ENCODE measurements at regions not wholly inside any gene's neighbourhood (a gene's known extent, or its start where the extent isn't known, plus 50 kb on each side); places are given as distances from the start of the nearest gene placed in this dataset.

- no peaks in the 10 kb centered on the region for H4K20me1 ChIP-seq (ENCODE audit: insufficient read depth)
- no peak overlapping the region for H2AFZ ChIP-seq
- in situ Hi-C loops (cut with MboI): no loop called here
- no peak overlapping the region for H3K9ac ChIP-seq
- no peak overlapping the region for H3K4me3 ChIP-seq
- H3K4me2 ChIP-seq (ENCODE audit: unreplicated experiment): no peak overlapping the region
- H3K27ac ChIP-seq: no peak overlapping the region
- DNase-seq: no peak
- no peaks in the 10 kb centered on the region for H3K27me3 ChIP-seq (replicated peaks; ENCODE audit: insufficient read depth)
- H3K9me3 ChIP-seq (ENCODE audit: low read depth): no peaks in the 10 kb centered on the region
- no peak for TF ChIP-seq EZH2phosphoT487 (IDR thresholded peaks at IDR 0.05; ENCODE audit: insufficient read depth, low read depth)
- TF ChIP-seq EZH2 (IDR thresholded peaks at IDR 0.05; ENCODE audit: insufficient read depth, poor library complexity, severe bottlenecking): no peak
- peaks cover 5% of the 10 kb centered on the region; the same call in 1 of the 2 replicates for H3K9me2 ChIP-seq (ENCODE audit: insufficient read depth)
- no peaks in the 10 kb centered on the region for H3K36me3 ChIP-seq (ENCODE audit: low read depth)
- H3F3A ChIP-seq (ENCODE audit: insufficient read depth): no peaks in the 10 kb centered on the region
- no peaks in the 10 kb centered on the region for H3K79me2 ChIP-seq (ENCODE audit: insufficient read depth)
- 0 out of 2 replicates have a peak, but pooled peaks cover 2% of the 10 kb centered on the region for H3K4me1 ChIP-seq (ENCODE audit: insufficient read depth)
- 53 to 67% methylated on average over 2 of the region's 2 CpGs for WGBS, 2 experiments (ENCODE audit: low coverage in 1 of 2, low lambda C conversion rate in 2 of 2, missing lambda C conversion rate in 2 of 2)
Measured at GRCh38 chr18:44509048-44509447, 171.6 kb upstream of the SETBP1 start.

GRCh38 chr18:44510390-44510789, 170.3 kb upstream of the SETBP1 start:
- Histone ChIP-seq H3K9me3 (ENCODE audit: low read depth) (no peaks in the 10 kb centered on the region), H3K27ac (no peak overlapping the region), H3K4me1 (ENCODE audit: insufficient read depth) (0 out of 2 replicates have a peak, but pooled peaks cover 5% of the 10 kb centered on the region), H3K79me2 (ENCODE audit: insufficient read depth) (no peaks in the 10 kb centered on the region), H3K36me3 (ENCODE audit: low read depth) (no peaks in the 10 kb centered on the region), H3K4me3 (no peak overlapping the region), H2AFZ (no peak overlapping the region), H3K27me3 (replicated peaks; ENCODE audit: insufficient read depth) (no peaks in the 10 kb centered on the region), H3F3A (ENCODE audit: insufficient read depth) (no peaks in the 10 kb centered on the region), H3K9ac (no peak overlapping the region), H3K9me2 (ENCODE audit: insufficient read depth) (peaks cover 5% of the 10 kb centered on the region; the same call in 1 of the 2 replicates), H4K20me1 (ENCODE audit: insufficient read depth) (no peaks in the 10 kb centered on the region), H3K4me2 (ENCODE audit: unreplicated experiment) (no peak overlapping the region)
- DNase-seq: no peak
- 42 to 51% methylated on average over 6 of the region's 6 CpGs for whole genome bisulfite sequencing, 2 experiments (ENCODE audit: low coverage in 1 of 2, low lambda C conversion rate in 2 of 2, missing lambda C conversion rate in 2 of 2)
- in situ Hi-C loops (cut with MboI): no loop called here
- TF ChIP-seq EZH2 (IDR thresholded peaks at IDR 0.05; ENCODE audit: insufficient read depth, poor library complexity, severe bottlenecking) (no peak), EZH2phosphoT487 (IDR thresholded peaks at IDR 0.05; ENCODE audit: insufficient read depth, low read depth) (no peak)

DNA sequence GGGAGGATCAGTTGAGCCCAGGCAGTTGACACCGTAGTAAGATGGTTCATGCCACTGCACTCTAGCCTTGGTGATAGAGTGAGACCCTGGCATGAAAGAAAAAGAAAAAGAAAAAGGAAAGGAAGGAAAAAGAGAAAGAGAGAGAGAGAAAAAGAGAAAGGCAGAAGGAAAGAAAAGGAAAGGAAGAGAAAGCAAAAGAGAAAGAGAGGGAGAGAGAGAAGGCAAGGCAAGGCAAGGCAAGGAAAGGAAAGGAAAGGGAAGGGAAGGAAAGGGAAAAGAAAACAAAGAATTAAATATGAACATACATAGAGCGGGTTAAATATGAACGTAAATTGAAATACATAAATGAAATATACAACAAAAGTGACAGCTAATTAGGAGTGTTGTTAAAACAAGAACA, 167.5 kb upstream of the SETBP1 start:
- in situ Hi-C loops (cut with MboI): no loop called here
- H3K9ac ChIP-seq: no peak overlapping the region

GRCh38 chr18:44514106-44514505, 166.6 kb upstream of the SETBP1 start:
- H3K9me2 ChIP-seq (ENCODE audit: insufficient read depth): peaks cover 5% of the 10 kb centered on the region; the same call in 1 of the 2 replicates
- no peaks in the 10 kb centered on the region for H3K36me3 ChIP-seq (ENCODE audit: low read depth)
- H2AFZ ChIP-seq: no peak overlapping the region
- DNase-seq: peak; percentile 5
- H3K4me3 ChIP-seq: no peak overlapping the region
- H3K9ac ChIP-seq: no peak overlapping the region
- in situ Hi-C loops (cut with MboI): no loop called here
- 0 out of 2 replicates have a peak, but pooled peaks cover 5% of the 10 kb centered on the region for H3K4me1 ChIP-seq (ENCODE audit: insufficient read depth)
- H3F3A ChIP-seq (ENCODE audit: insufficient read depth): no peaks in the 10 kb centered on the region
- H3K4me2 ChIP-seq (ENCODE audit: unreplicated experiment): no peak overlapping the region
- no peak overlapping the region for H3K27ac ChIP-seq
- no peaks in the 10 kb centered on the region for H3K79me2 ChIP-seq (ENCODE audit: insufficient read depth)
- no peaks in the 10 kb centered on the region for H3K27me3 ChIP-seq (replicated peaks; ENCODE audit: insufficient read depth)
- no peaks in the 10 kb centered on the region for H4K20me1 ChIP-seq (ENCODE audit: insufficient read depth)
- H3K9me3 ChIP-seq (ENCODE audit: low read depth): no peaks in the 10 kb centered on the region
- 0 to 2% methylated on average over 1 of the region's 1 CpG for WGBS, 2 experiments (ENCODE audit: low coverage in 1 of 2, low lambda C conversion rate in 2 of 2, missing lambda C conversion rate in 2 of 2)
- TF ChIP-seq EZH2phosphoT487 (IDR thresholded peaks at IDR 0.05; ENCODE audit: insufficient read depth, low read depth): no peak
- TF ChIP-seq EZH2 (IDR thresholded peaks at IDR 0.05; ENCODE audit: insufficient read depth, poor library complexity, severe bottlenecking): no peak

More for the DNA sequence above, 167.5 kb upstream of the SETBP1 start:
- WGBS, 2 experiments (ENCODE audit: low coverage in 1 of 2, low lambda C conversion rate in 2 of 2, missing lambda C conversion rate in 2 of 2): 78 to 86% methylated on average over 3 of the region's 3 CpGs
- Histone ChIP-seq H3K27ac (no peak overlapping the region), H3F3A (ENCODE audit: insufficient read depth) (no peaks in the 10 kb centered on the region), H3K79me2 (ENCODE audit: insufficient read depth) (no peaks in the 10 kb centered on the region), H3K36me3 (ENCODE audit: low read depth) (no peaks in the 10 kb centered on the region), H3K4me2 (ENCODE audit: unreplicated experiment) (no peak overlapping the region), H3K4me1 (ENCODE audit: insufficient read depth) (0 out of 2 replicates have a peak, but pooled peaks cover 5% of the 10 kb centered on the region), H4K20me1 (ENCODE audit: insufficient read depth) (no peaks in the 10 kb centered on the region), H3K9me3 (ENCODE audit: low read depth) (no peaks in the 10 kb centered on the region), H2AFZ (no peak overlapping the region), H3K4me3 (no peak overlapping the region), H3K27me3 (replicated peaks; ENCODE audit: insufficient read depth) (no peaks in the 10 kb centered on the region), H3K9me2 (ENCODE audit: insufficient read depth) (peaks cover 5% of the 10 kb centered on the region; the same call in 1 of the 2 replicates)
- no peak for DNase-seq
- no peak for TF ChIP-seq EZH2phosphoT487 (IDR thresholded peaks at IDR 0.05; ENCODE audit: insufficient read depth, low read depth)
- TF ChIP-seq EZH2 (IDR thresholded peaks at IDR 0.05; ENCODE audit: insufficient read depth, poor library complexity, severe bottlenecking): no peak
